Activated CD4-positive, CD25-positive, alpha-beta regulatory T cell treated with anti-CD3 and anti-CD28 coated beads, Interleukin-2, amount 50 U/mL, for 16 hours (primary cell): ENCODE measurements at regions not wholly inside any gene's neighbourhood (a gene's known extent, or its start where the extent isn't known, plus 50 kb on each side); places are given as distances from the start of the nearest gene placed in this dataset.

ENCODE experiments used
- DNase-seq: peaks from one replicate; pipeline ENCODE4 v3.0.0-alpha.2; 2020; ENCODE audit warnings: low read depth, low spot score

GRCh38 chr6:165229216-165229615, 80.2 kb downstream of the C6orf118 start:
- no peak for DNase-seq

GRCh38 chr6:165227644-165228329, 81.6 kb downstream of the C6orf118 start:
- no peak for DNase-seq

- no peak for DNase-seq
Measured at GRCh38 chr6:165223736-165224135, 85.7 kb downstream of the C6orf118 start.

GRCh38 chr6:165223101-165223500, 86.3 kb downstream of the C6orf118 start:
- no peak for DNase-seq

GRCh38 chr6:165222315-165223025, 86.9 kb downstream of the C6orf118 start:
- DNase-seq: no peak

GRCh38 chr6:165220045-165220444, 89.4 kb downstream of the C6orf118 start:
- no peak for DNase-seq

- DNase-seq: no peak
Measured at GRCh38 chr6:165219629-165220028, 89.8 kb downstream of the C6orf118 start.

- no peak for DNase-seq
Measured at GRCh38 chr6:165218829-165219228, 90.6 kb downstream of the C6orf118 start.

- DNase-seq: no peak
Measured at GRCh38 chr6:165206798-165207197, 102.6 kb downstream of the C6orf118 start.

- DNase-seq: no peak
Measured at GRCh38 chr6:165205632-165206031, 103.8 kb downstream of the C6orf118 start.

- DNase-seq: no peak
Measured at GRCh38 chr6:165204807-165205545, 104.4 kb downstream of the C6orf118 start.

GRCh38 chr6:165200178-165200577, 109.2 kb downstream of the C6orf118 start:
- DNase-seq: no peak

- no peak for DNase-seq
Measured at GRCh38 chr6:165191461-165191860, 117.9 kb downstream of the C6orf118 start.

GRCh38 chr6:165186441-165187205, 122.8 kb downstream of the C6orf118 start:
- DNase-seq: no peak

- DNase-seq: no peak
Measured at GRCh38 chr6:165186041-165186440, 123.4 kb downstream of the C6orf118 start.

- DNase-seq: no peak
Measured at GRCh38 chr6:165184192-165184979, 125.0 kb downstream of the C6orf118 start.

GRCh38 chr6:165183496-165184140, 125.8 kb downstream of the C6orf118 start:
- DNase-seq: no peak

GRCh38 chr6:165183071-165183470, 126.3 kb downstream of the C6orf118 start:
- DNase-seq: no peak

- no peak for DNase-seq
Measured at GRCh38 chr6:165181951-165182414, 127.4 kb downstream of the C6orf118 start.

GRCh38 chr6:165178056-165178455, 131.3 kb downstream of the C6orf118 start:
- DNase-seq: no peak
